Smooth muscle cell (in vitro differentiated cells): ENCODE measurements at regions not wholly inside any gene's neighbourhood (a gene's known extent, or its start where the extent isn't known, plus 50 kb on each side); places are given as distances from the start of the nearest gene placed in this dataset.
A peak's percentile ranks its signal among the peaks of the same experiment; 100 is the strongest.

Experiments
- DNase-seq: peaks from one replicate; lab custom pipeline; 2025; ENCODE audit not compliant: unreplicated experiment; lab: John Stamatoyannopoulos, UW
- H2AFZ ChIP-seq: fragments of 200-600 bp; sonication (generic); 2 replicates; pipeline ENCODE4 v1.6.0; 2016; ENCODE audit warnings: antibody characterized with exemption, low read depth, mild to moderate bottlenecking
- H3F3A ChIP-seq: fragments of 200-600 bp; sonication (generic); 2 replicates; pipeline ENCODE4 v1.6.0; 2017; ENCODE audit warnings: antibody characterized with exemption, low read depth
- H3K27ac ChIP-seq: fragments of 200-600 bp; sonication (generic); 2 replicates; pipeline ENCODE4 v1.5.1; 2016; ENCODE audit warnings: low read depth, mild to moderate bottlenecking
- H3K27me3 ChIP-seq: fragments of 200-600 bp; sonication (generic); 2 replicates; pipeline ENCODE4 v1.6.1; 2016; ENCODE audit warnings: low read depth, mild to moderate bottlenecking
- H3K36me3 ChIP-seq: fragments of 200-600 bp; sonication (generic); 2 replicates; pipeline ENCODE4 v1.5.1; 2016; ENCODE audit warnings: low read depth
- H3K4me1 ChIP-seq: fragments of 200-600 bp; sonication (generic); 2 replicates; pipeline ENCODE4 v1.5.1; 2016; ENCODE audit warnings: low read depth
- H3K4me2 ChIP-seq: fragments of 200-600 bp; sonication (generic); 2 replicates; pipeline ENCODE4 v1.6.0; 2016; ENCODE audit warnings: mild to moderate bottlenecking
- H3K4me3 ChIP-seq: fragments of 200-600 bp; sonication (generic); 2 replicates; pipeline ENCODE4 v1.5.1; 2016; ENCODE audit warnings: mild to moderate bottlenecking
- H3K79me2 ChIP-seq: fragments of 200-600 bp; sonication (generic); 2 replicates; pipeline ENCODE4 v1.6.0; 2016; ENCODE audit warnings: low read depth, mild to moderate bottlenecking
- H3K9ac ChIP-seq: fragments of 200-600 bp; sonication (generic); 2 replicates; pipeline ENCODE4 v1.6.0; 2016; ENCODE audit warnings: low read depth
- H3K9me3 ChIP-seq: fragments of 200-600 bp; sonication (generic); replicated peaks from 2 replicates; pipeline ENCODE4 v1.5.1; 2016; ENCODE audit warnings: low read depth
- H4K20me1 ChIP-seq: fragments of 200-600 bp; sonication (generic); 2 replicates; pipeline ENCODE4 v1.6.0; 2016; ENCODE audit warnings: low read depth
- CTCF ChIP-seq: fragments of 200-600 bp; sonication (generic); IDR thresholded peaks from 2 replicates; pipeline ENCODE4 v1.5.1; 2017; ENCODE audit warnings: borderline replicate concordance, mild to moderate bottlenecking, antibody characterized with exemption; ENCODE audit not compliant: insufficient read depth, poor library complexity, severe bottlenecking
- WGBS: methylation state at CpG from one replicate; pipeline ENCODE4 v1.1.7; 2016; ENCODE audit warnings: low lambda C conversion rate; 5-methylcytosine and 5-hydroxymethylcytosine counted together

GRCh38 chr6:128600397-128600951 lies 80.1 kb upstream of the PTPRK start:
- H4K20me1 ChIP-seq = no peaks in the 10 kb centered on the region
- peaks cover 7% of the 10 kb centered on the region for H3K4me1 ChIP-seq
- no peak for DNase-seq
- H3K79me2 ChIP-seq = no peaks in the 10 kb centered on the region
- no peaks in the 10 kb centered on the region for H3K27me3 ChIP-seq
- TF ChIP-seq CTCF = no peak
- peak overlapping the region; percentile 75 for H2AFZ ChIP-seq
- H3K9ac ChIP-seq = peak overlapping the region; percentile 85
- H3K36me3 ChIP-seq = no peaks in the 10 kb centered on the region
- peaks cover 10% of the 10 kb centered on the region for H3F3A ChIP-seq
- no peak overlapping the region for H3K4me3 ChIP-seq
- WGBS = 27% methylated on average over 4 of the region's 4 CpGs
- H3K27ac ChIP-seq = peak overlapping the region; percentile 94
- no peaks in the 10 kb centered on the region for H3K9me3 ChIP-seq
- peak overlapping the region; percentile 80 for H3K4me2 ChIP-seq

GRCh38 chr6:128599036-128599435 lies 78.6 kb upstream of the PTPRK start:
- Histone ChIP-seq H3K36me3 (no peaks in the 10 kb centered on the region), H3K9ac (peak overlapping the region; percentile 85), H2AFZ (peak overlapping the region; percentile 75), H3K9me3 (no peaks in the 10 kb centered on the region), H3K4me2 (peak overlapping the region; percentile 80), H4K20me1 (no peaks in the 10 kb centered on the region), H3K4me1 (peaks cover 7% of the 10 kb centered on the region), H3K27me3 (no peaks in the 10 kb centered on the region), H3F3A (peaks cover 10% of the 10 kb centered on the region), H3K79me2 (no peaks in the 10 kb centered on the region), H3K27ac (peak overlapping the region; percentile 94), H3K4me3 (no peak overlapping the region)
- 90% methylated on average over 2 of the region's 2 CpGs for WGBS
- no peak for TF ChIP-seq CTCF
- DNase-seq = no peak

GRCh38 chr6:128598571-128598970 lies 78.2 kb upstream of the PTPRK start:
- H3K4me1 ChIP-seq = peaks cover 7% of the 10 kb centered on the region
- 85% methylated on average over 2 of the region's 2 CpGs for WGBS

More at GRCh38 chr6:128598571-128598970, 78.2 kb upstream of the PTPRK start:
- Histone ChIP-seq H3K79me2 (no peaks in the 10 kb centered on the region), H3K4me3 (no peak overlapping the region), H3F3A (peaks cover 10% of the 10 kb centered on the region), H3K9me3 (no peaks in the 10 kb centered on the region), H3K4me2 (no peak overlapping the region), H2AFZ (no peak overlapping the region), H3K27ac (peak overlapping the region; percentile 94), H4K20me1 (no peaks in the 10 kb centered on the region), H3K27me3 (no peaks in the 10 kb centered on the region), H3K36me3 (no peaks in the 10 kb centered on the region), H3K9ac (no peak overlapping the region)
- DNase-seq = no peak
- no peak for TF ChIP-seq CTCF
